Erythroblast (primary cell): ENCODE measurements at regions not wholly inside any gene's neighbourhood (a gene's known extent, or its start where the extent isn't known, plus 50 kb on each side); places are given as distances from the start of the nearest gene placed in this dataset.

Source experiments
- DNase-seq, 2 experiments: peaks; one replicate each; lab custom pipeline; 2025; lab: John Stamatoyannopoulos, UW
- GATA1 ChIP-seq: IDR thresholded peaks from 2 replicates; pipeline ENCODE4 v1.6.1; 2011; ENCODE audit warnings: low read depth, mild to moderate bottlenecking, control low read depth, low read length, moderate library complexity
- POLR2A ChIP-seq: IDR thresholded peaks from 2 replicates; pipeline ENCODE4 v1.6.1; 2011; ENCODE audit warnings: mild to moderate bottlenecking, low read length

- TF ChIP-seq GATA1: no peak
- no peak for TF ChIP-seq POLR2A
- no peak for DNase-seq
Measured at GRCh38 chr6:67633058-67633457, 1002.0 kb upstream of the ADGRB3 start.

DNA sequence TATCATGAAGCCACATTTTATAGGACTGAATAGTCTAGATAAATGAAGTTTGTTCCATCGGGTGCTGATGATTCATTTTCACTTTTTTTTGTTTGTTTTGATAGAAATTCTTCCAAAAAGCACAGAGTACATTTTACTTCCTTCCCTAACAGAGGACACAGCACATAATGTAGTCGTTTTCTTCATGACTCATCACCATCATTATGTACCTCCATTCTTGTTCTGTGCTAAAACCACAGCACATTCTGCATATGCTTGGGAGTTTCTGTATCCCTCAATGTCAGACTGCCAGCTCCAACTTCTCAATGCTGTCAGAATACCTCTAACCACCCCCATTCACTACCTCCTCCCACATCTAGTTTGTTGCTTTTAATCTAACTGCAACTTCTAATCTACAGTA is 1004.9 kb upstream of the ADGRB3 start:
- DNase-seq: peak in 1 of 2 experiments; percentile 0
- TF ChIP-seq GATA1 (no peak), POLR2A (no peak)

DNA sequence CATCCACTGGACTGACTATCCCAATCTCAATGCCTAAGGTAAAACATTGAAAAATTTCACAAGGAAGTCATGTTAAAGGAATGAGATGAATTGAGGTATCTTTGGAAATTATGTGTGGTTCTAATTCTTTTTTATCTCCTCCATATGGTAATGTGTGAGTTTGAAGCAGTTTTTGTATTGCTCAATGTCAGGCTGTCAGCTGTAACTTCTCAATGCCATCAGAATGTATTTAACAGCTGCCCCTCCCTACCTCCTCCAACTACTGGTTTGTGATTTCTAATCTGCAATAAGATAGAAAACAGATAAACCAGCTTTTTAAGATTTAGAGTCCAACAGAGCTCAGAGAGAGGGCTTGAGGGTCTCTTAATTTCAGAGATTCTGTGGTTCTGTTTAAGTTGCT is 1005.8 kb upstream of the ADGRB3 start:
- TF ChIP-seq GATA1: no peak
- TF ChIP-seq POLR2A: no peak

GRCh38 chr6:67615796-67616195 is 1019.3 kb upstream of the ADGRB3 start:
- DNase-seq: no peak
- no peak for TF ChIP-seq GATA1
- no peak for TF ChIP-seq POLR2A

More for the DNA sequence above, 1005.8 kb upstream of the ADGRB3 start:
- DNase-seq: no peak

GRCh38 chr6:67608099-67608749 is 1026.9 kb upstream of the ADGRB3 start:
- no peak for DNase-seq
- no peak for TF ChIP-seq GATA1
- no peak for TF ChIP-seq POLR2A

GRCh38 chr6:67606906-67607828 is 1027.9 kb upstream of the ADGRB3 start:
- DNase-seq: no peak
- TF ChIP-seq GATA1: no peak
- no peak for TF ChIP-seq POLR2A

GRCh38 chr6:67594366-67594765 is 1040.7 kb upstream of the ADGRB3 start:
- no peak for DNase-seq
- TF ChIP-seq POLR2A (no peak), GATA1 (no peak)

DNA sequence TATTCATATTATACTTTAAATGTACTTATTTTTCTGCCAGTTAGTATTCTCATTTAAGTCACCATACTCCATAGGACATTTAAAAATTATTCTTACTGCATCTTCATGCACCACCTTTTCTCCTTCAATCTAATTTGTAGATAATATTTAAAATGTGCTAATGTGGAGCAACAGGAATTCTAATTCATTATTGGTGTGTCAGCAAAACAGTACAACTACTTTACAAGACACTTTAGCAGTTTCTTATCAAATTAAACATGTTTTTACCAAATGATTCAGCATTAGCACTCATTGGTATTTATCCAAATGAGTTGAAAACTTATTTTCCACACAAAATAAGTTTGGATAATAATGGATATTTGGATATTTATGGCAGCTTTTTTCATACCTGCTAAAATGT is 1041.8 kb upstream of the ADGRB3 start:
- DNase-seq: no peak
- no peak for TF ChIP-seq GATA1
- TF ChIP-seq POLR2A: no peak

DNA sequence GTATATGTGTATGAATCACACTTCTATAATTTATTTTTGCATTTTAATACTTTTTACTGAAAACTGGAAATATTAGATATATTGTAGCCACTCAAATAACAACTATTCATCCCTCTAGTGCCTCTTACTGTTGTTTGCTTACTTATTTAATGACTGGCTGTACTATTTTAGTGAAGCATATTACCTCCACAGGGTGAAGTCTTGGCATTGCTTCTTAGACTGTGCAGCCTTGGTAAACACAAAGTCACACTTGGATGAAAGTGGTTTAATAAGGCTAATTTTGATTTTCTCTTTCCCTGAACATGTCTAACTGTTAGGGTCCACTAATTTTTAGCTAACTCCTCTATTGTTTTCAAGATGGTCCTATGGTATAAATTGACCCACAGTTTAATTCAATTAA is 1043.2 kb upstream of the ADGRB3 start:
- TF ChIP-seq GATA1 (no peak), POLR2A (no peak)
- no peak for DNase-seq

DNA sequence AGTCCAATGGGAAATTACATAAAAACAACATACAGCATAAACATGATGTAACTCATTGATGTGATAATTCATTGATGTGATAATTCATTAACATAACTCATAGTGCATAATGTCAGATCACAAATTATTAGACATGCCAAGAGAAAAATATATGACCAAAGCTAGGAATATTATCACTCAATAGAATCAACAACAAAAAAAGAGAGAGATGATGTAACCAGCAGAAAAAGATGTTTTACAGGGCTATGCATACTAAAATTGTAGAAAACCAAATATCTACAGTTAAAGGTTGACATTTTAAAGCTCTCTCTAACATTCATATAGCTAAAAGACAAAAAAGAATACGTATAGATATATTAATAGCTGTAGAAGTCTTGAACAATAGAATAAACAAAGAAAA is 1067.2 kb upstream of the ADGRB3 start:
- TF ChIP-seq POLR2A: no peak
- TF ChIP-seq GATA1: no peak
- no peak for DNase-seq

DNA sequence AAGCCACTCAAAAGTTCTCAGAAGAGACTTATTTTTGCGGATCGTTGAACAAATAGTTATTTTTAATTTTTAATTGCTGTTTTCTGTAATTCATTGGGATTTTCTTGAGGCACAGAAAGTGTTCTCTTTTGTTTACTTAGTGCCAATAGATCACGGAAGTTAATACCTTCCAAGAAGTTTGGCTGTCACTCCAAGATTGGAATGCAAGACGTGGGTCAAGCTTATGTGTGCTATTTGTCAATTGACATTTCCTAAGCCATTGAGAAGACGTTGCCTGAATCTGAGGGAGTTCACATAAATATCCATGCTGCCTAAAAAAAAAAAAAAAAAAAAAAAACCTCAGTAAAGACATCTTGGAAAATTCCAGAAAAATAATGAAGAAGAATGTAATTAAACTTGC is 1071.4 kb upstream of the ADGRB3 start:
- DNase-seq: no peak
- no peak for TF ChIP-seq POLR2A
- TF ChIP-seq GATA1: no peak

DNA sequence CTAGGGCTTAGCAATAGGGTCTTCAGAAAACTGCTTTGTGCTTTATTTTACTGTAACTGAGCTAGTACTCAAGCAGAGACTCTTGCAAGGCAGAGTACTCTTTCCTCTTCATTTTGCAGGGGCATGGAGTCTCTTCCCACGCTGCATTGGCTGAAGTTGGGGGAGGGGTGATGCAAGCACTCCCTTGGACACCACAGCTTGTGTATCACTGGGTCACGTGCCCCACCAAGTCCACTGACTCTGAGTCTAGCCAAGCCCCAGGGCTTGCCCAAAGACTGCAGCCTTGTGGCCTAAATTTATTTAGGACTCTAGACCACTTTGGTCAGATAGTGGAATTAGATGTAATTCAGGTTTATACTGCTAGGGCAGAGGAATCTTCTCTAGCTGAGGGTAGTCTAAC is 1075.0 kb upstream of the ADGRB3 start:
- DNase-seq: no peak
- no peak for TF ChIP-seq GATA1
- no peak for TF ChIP-seq POLR2A

DNA sequence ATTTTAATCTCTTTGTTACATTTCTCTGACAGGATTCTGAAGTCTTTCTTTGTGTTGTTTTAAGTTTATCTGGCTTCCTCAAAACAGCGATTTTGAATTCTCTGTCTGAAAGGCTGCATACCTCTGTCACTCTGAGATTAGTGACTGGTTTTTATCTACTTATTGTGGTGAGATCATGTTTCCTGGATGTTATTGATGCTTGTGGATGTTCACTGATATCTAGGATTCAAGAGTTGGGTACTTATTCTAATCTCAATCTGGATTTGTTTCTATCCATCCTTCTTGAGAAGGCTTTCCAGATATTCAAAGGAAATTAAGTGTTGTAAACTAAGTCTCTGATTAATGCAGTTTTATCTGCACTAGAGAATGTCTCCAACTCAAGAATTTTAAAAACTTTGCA is 1076.1 kb upstream of the ADGRB3 start:
- DNase-seq: no peak
- TF ChIP-seq GATA1: no peak

DNA sequence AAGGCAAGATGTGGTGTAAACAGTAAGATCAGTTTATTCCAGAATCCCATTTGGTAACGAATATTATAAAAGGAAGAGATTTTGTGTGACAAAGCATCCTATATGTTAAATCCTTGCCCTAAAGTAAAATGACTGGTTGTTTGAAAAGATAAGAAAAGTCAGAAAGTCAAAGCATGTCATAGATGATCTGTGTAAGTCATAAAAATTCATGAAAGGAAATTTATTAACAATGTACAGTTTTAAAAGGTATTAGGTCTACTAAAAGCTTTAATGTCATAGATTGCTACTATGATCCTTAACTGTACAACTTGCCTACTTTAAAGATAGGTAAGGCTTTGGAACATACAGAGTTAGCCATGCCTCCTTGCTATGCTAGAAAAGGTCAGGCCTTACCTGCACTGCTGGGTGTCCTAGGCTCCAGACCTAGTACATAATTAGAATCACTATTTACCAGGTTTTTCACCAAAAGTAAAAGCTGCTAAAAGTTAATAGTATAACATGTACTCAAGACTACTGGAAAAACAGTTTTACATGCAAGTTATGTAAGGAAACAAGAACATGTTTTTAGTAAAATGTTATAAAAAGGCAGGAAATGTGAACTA is 1090.1 kb upstream of the ADGRB3 start:
- no peak for TF ChIP-seq GATA1
- TF ChIP-seq POLR2A: no peak
- DNase-seq: no peak
